HEK293 (cell line): ENCODE measurements at regions not wholly inside any gene's neighbourhood (a gene's known extent, or its start where the extent isn't known, plus 50 kb on each side); places are given as distances from the start of the nearest gene placed in this dataset.
"Not testable (repeated sequence)": the region's sequence is repeated elsewhere in the genome, so short reads cannot be mapped to it uniquely, and the experiment has no call there.

ENCODE experiments used
- CTCF ChIA-PET: fragments of 350-600 bp; formaldehyde crosslinking; extraction: SDS; loops from one replicate; lab custom pipeline; 2021; ENCODE audit warnings: antibody characterized with exemption; lab: Yijun Ruan, JAX
- POLR2A ChIA-PET: fragments of 300-600 bp; formaldehyde crosslinking; extraction: SDS; loops from one replicate; lab custom pipeline; 2020; ENCODE audit warnings: antibody characterized with exemption, inconsistent platforms; lab: Yijun Ruan, JAX
- H3K27ac ChIP-seq: fragments of 200-500 bp; sonication (Bioruptor generic); 2 replicates; pipeline ENCODE4 v1.5.1; 2014; ENCODE audit warnings: low read depth, low read length, control low read depth, inconsistent platforms; ENCODE audit errors: extremely low read depth
- H3K36me3 ChIP-seq, 2 experiments: fragments of 200-500 bp in 1 of 2; sonication (Bioruptor generic) in 1 of 2; 1 replicate in 1 of 2; 2 replicates in 1 of 2; pipeline ENCODE4 v1.5.1; 2014 to 2017; ENCODE audit warnings: inconsistent platforms in 2 of 2, low read length in 2 of 2; ENCODE audit not compliant: control insufficient read depth in 2 of 2, insufficient read depth in 1 of 2
- H3K4me1 ChIP-seq: fragments of 200-500 bp; sonication (Bioruptor generic); 2 replicates; pipeline ENCODE4 v1.5.1; 2014; ENCODE audit warnings: mild to moderate bottlenecking, low read length, inconsistent platforms; ENCODE audit not compliant: control insufficient read depth, insufficient read depth
- H3K4me3 ChIP-seq: 2 replicates; pipeline ENCODE4 v1.5.1; 2011; ENCODE audit warnings: low read depth, mild to moderate bottlenecking, control low read depth, low read length, moderate library complexity
- H3K9me3 ChIP-seq: fragments of 200-500 bp; sonication (Bioruptor generic); 2 replicates; pipeline ENCODE4 v1.5.1; 2014; ENCODE audit warnings: low read depth, low read length, inconsistent platforms; ENCODE audit not compliant: control insufficient read depth, insufficient read depth
- MZF1 ChIP-seq: fragments of 450-650 bp; formaldehyde crosslinking; IDR thresholded peaks from 2 replicates; pipeline ENCODE4 v1.5.1; 2017; ENCODE audit warnings: missing biosample characterization, missing genetic modification characterization, borderline replicate concordance
- OSR2 ChIP-seq: fragments of 450-650 bp; formaldehyde crosslinking; IDR thresholded peaks from 2 replicates; pipeline ENCODE4 v1.5.1; 2016; ENCODE audit warnings: missing biosample characterization, missing genetic modification characterization
- TCF7L2 ChIP-seq: IDR thresholded peaks from 2 replicates; pipeline ENCODE4 v1.6.1; 2011; ENCODE audit warnings: low read depth, mild to moderate bottlenecking, inconsistent platforms, low read length, moderate library complexity, borderline replicate concordance
- ZBTB48 ChIP-seq: fragments of 450-650 bp; formaldehyde crosslinking; IDR thresholded peaks from 2 replicates; pipeline ENCODE4 v1.5.1; 2016; ENCODE audit warnings: missing biosample characterization, missing genetic modification characterization
- ZIC2 ChIP-seq: fragments of 450-650 bp; formaldehyde crosslinking; IDR thresholded peaks from 2 replicates; pipeline ENCODE4 v1.5.1; 2016; ENCODE audit warnings: missing biosample characterization, missing genetic modification characterization
- ZNF146 ChIP-seq: fragments of 450-650 bp; formaldehyde crosslinking; IDR thresholded peaks from 2 replicates; pipeline ENCODE4 v1.5.1; 2016; ENCODE audit warnings: missing biosample characterization, missing genetic modification characterization
- ZNF157 ChIP-seq: fragments of 450-650 bp; formaldehyde crosslinking; IDR thresholded peaks from 2 replicates; pipeline ENCODE4 v1.5.1; 2016; ENCODE audit warnings: missing biosample characterization, missing genetic modification characterization
- ZNF184 ChIP-seq: fragments of 450-650 bp; IDR thresholded peaks from 2 replicates; pipeline ENCODE4 v1.5.1; 2018; ENCODE audit warnings: missing biosample characterization, mild to moderate bottlenecking, missing genetic modification characterization
- ZNF280D ChIP-seq: fragments of 450-650 bp; formaldehyde crosslinking; IDR thresholded peaks from 2 replicates; pipeline ENCODE4 v1.5.1; 2016; ENCODE audit warnings: missing biosample characterization, missing genetic modification characterization
- ZNF311 ChIP-seq: fragments of 450-650 bp; formaldehyde crosslinking; IDR thresholded peaks from 2 replicates; pipeline ENCODE4 v1.5.1; 2017; ENCODE audit warnings: missing biosample characterization, missing genetic modification characterization, borderline replicate concordance
- ZNF433 ChIP-seq: fragments of 450-650 bp; formaldehyde crosslinking; IDR thresholded peaks from 2 replicates; pipeline ENCODE4 v1.5.1; 2016; ENCODE audit warnings: missing biosample characterization, missing genetic modification characterization, low read depth
- ZNF561 ChIP-seq: fragments of 450-650 bp; IDR thresholded peaks from 2 replicates; pipeline ENCODE4 v1.5.1; 2018; ENCODE audit warnings: missing biosample characterization, missing genetic modification characterization, borderline replicate concordance
- ZSCAN16 ChIP-seq: fragments of 450-650 bp; formaldehyde crosslinking; IDR thresholded peaks from 2 replicates; pipeline ENCODE4 v1.5.1; 2016; ENCODE audit warnings: missing biosample characterization, missing genetic modification characterization
- TF ChIP-seq, protein P1 (sequence below): fragments of 450-650 bp; formaldehyde crosslinking; IDR thresholded peaks from 2 replicates; pipeline ENCODE4 v1.5.0; 2017; ENCODE audit warnings: missing biosample characterization, missing genetic modification characterization, borderline replicate concordance

GRCh38 chr2:216929338-216929737 is 69.5 kb upstream of the TNP1 start:
- H3K4me1 ChIP-seq, CTCF ChIA-PET, POLR2A ChIA-PET, H3K9me3 ChIP-seq, H3K36me3 ChIP-seq, H3K27ac ChIP-seq, H3K4me3 ChIP-seq: not testable (repeated sequence)
- peak; percentile 63 for TF ChIP-seq ZNF146 (tag by site-specific recombination)
- TF ChIP-seq, all 188 proteins: peak for 1; not testable (repeated sequence) for 187

GRCh38 chr2:216927163-216927562 is 67.3 kb upstream of the TNP1 start:
- CTCF ChIA-PET, result no interaction called here
- POLR2A ChIA-PET, result no interaction called here
- Histone ChIP-seq H3K27ac (no peak overlapping the region), H3K4me1 (no peaks in the 10 kb centered on the region), H3K9me3 (no peaks in the 10 kb centered on the region), H3K4me3 (no peak overlapping the region), H3K36me3 (no peaks in the 10 kb centered on the region)
- peak; percentile 15; the same call in 1 of the 2 replicates for TF ChIP-seq ZIC2 (tag by site-specific recombination)
- TF ChIP-seq ZNF184 (tag by site-specific recombination), result no peak

GRCh38 chr2:216925636-216926366 is 65.9 kb upstream of the TNP1 start:
- no peak overlapping the region for H3K4me3 ChIP-seq
- TF ChIP-seq ZNF311 (tag by site-specific recombination), result no peak
- TF ChIP-seq, protein P1, sequence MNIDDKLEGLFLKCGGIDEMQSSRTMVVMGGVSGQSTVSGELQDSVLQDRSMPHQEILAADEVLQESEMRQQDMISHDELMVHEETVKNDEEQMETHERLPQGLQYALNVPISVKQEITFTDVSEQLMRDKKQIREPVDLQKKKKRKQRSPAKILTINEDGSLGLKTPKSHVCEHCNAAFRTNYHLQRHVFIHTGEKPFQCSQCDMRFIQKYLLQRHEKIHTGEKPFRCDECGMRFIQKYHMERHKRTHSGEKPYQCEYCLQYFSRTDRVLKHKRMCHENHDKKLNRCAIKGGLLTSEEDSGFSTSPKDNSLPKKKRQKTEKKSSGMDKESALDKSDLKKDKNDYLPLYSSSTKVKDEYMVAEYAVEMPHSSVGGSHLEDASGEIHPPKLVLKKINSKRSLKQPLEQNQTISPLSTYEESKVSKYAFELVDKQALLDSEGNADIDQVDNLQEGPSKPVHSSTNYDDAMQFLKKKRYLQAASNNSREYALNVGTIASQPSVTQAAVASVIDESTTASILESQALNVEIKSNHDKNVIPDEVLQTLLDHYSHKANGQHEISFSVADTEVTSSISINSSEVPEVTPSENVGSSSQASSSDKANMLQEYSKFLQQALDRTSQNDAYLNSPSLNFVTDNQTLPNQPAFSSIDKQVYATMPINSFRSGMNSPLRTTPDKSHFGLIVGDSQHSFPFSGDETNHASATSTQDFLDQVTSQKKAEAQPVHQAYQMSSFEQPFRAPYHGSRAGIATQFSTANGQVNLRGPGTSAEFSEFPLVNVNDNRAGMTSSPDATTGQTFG, result no peak
- no peak for TF ChIP-seq OSR2 (tag by site-specific recombination)
- TF ChIP-seq ZNF280D (tag by site-specific recombination), result no peak
- no peak for TF ChIP-seq ZBTB48
- TF ChIP-seq ZNF146 (tag by site-specific recombination), result no peak
- no peak for TF ChIP-seq ZNF561 (tag by site-specific recombination)
- no peak for TF ChIP-seq TCF7L2
- TF ChIP-seq ZSCAN16 (tag by site-specific recombination), result no peak
- no peak for TF ChIP-seq ZNF157 (tag by site-specific recombination)
- no peaks in the 10 kb centered on the region for H3K36me3 ChIP-seq
- no peaks in the 10 kb centered on the region for H3K4me1 ChIP-seq
- ChIA-PET CTCF (no interaction called here), POLR2A (no interaction called here)
- no peak overlapping the region for H3K27ac ChIP-seq
- H3K9me3 ChIP-seq, result no peaks in the 10 kb centered on the region

DNA sequence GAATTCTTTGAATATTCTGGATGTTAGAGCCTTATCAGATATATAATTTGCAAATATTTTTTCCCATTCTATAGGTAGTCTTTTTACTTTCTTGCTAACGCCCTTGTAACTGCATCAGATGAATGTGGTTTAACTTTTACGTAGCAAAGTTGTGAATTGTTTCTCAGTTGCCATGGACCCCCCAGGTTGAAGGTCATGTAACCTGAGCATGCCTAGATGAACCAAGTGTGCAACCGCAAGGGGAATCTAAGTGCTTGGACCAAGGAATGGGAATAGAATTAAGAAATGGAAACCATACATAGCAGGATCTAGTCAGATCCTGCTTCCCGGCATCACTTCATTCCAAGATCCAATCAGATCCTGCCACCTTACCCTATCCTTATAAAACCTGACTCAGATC is 65.1 kb upstream of the TNP1 start:
- H3K9me3 ChIP-seq, result no peaks in the 10 kb centered on the region
- TF ChIP-seq MZF1, result no peak
- no peak for TF ChIP-seq ZNF433 (tag by site-specific recombination)
- no peaks in the 10 kb centered on the region for H3K36me3 ChIP-seq
- no peaks in the 10 kb centered on the region for H3K4me1 ChIP-seq
- ChIA-PET POLR2A (no interaction called here), CTCF (interaction anchor here (0.6 kb wide), 1 partner anchor 576 kb away, joined by 4 read pairs; no protein-coding TSS in a partner anchor)
- no peak overlapping the region for H3K27ac ChIP-seq
- H3K4me3 ChIP-seq, result no peak overlapping the region
